ENCODE measurements at regions not wholly inside any gene's neighbourhood (a gene's known extent, or its start where the extent isn't known, plus 50 kb on each side); places are given as distances from the start of the nearest gene placed in this dataset.

DNA sequence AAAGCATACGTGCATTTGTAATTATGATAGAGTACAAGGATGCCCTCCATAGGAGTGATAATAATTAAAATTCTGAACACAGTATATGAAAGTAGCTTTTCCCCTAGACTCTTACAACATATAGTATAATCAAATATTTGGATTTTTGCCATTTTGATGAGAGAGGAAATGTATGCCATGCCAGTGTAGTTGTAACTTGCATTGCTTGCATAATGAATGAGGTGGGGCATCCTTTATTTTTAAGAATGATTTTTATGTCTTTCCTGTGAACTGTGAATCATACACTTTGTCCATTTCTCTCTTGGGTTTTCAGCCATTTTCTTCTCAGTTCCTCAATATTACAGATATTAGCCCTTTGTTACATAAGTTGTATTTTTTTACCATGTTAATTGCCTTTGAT is 197.5 kb downstream of the SCG2 start:
- H3K79me1 ChIP-seq (ENCODE audit: insufficient read depth, low read depth, low read length, poor library complexity, severe bottlenecking): no peaks in the 10 kb centered on the region
- no peak for DNase-seq
- H3K23ac ChIP-seq (ENCODE audit: insufficient read length, low read depth, low read length): no peak overlapping the region
- no peak overlapping the region for H3K27ac ChIP-seq (ENCODE audit: insufficient read length, low read depth, low read length)
- no peak overlapping the region for H2BK15ac ChIP-seq (ENCODE audit: low read depth, low read length)
- H3K18ac ChIP-seq (ENCODE audit: insufficient read length, low read depth, low read length): no peak overlapping the region
- no peak overlapping the region for H3K9ac ChIP-seq (ENCODE audit: extremely low read depth, insufficient read length, low read length)
- no peak for TF ChIP-seq CTCF (conservative IDR thresholded peaks at IDR 0.05)
- no peak overlapping the region for H2AFZ ChIP-seq (ENCODE audit: low read length)
- peaks cover 7% of the 10 kb centered on the region in 2 experiments for H3K4me1 Mint-ChIP-seq
- no peak overlapping the region for H2BK5ac ChIP-seq (ENCODE audit: insufficient read length, low read length)
- H4K20me1 ChIP-seq (ENCODE audit: control insufficient read depth, insufficient read depth, insufficient read length): no peaks in the 10 kb centered on the region
- H3K36me3 Mint-ChIP-seq (ENCODE audit: insufficient read depth in 1 of 3, low read depth in 3 of 3): no peaks in the 10 kb centered on the region
- peaks cover 2% of the 10 kb centered on the region; the same call in 1 of the 2 replicates for H3K4me1 ChIP-seq (ENCODE audit: insufficient read depth, low read length)
- H2BK12ac ChIP-seq (ENCODE audit: insufficient read length, low read depth, low read length): no peak overlapping the region
- H3K27me3 Mint-ChIP-seq (ENCODE audit: low read depth): peaks cover 4% of the 10 kb centered on the region
- H4K91ac ChIP-seq (ENCODE audit: insufficient read length, low read depth, low read length): no peak overlapping the region
- no peak overlapping the region for H4K8ac ChIP-seq (replicated peaks; ENCODE audit: insufficient read length, low read depth, low read length)
- H3K27me3 ChIP-seq (ENCODE audit: insufficient read depth, low read length): no peaks in the 10 kb centered on the region
- no CpG with 5 or more reads among the region's 1 CpG for WGBS (ENCODE audit: extremely low coverage, insufficient read length, low lambda C conversion rate)
- no peak overlapping the region for H3T11ph ChIP-seq (ENCODE audit: low read length)
- no peak overlapping the region for H4K5ac ChIP-seq (ENCODE audit: insufficient read length, low read depth, low read length)
- no peak overlapping the region for H3K4ac ChIP-seq (ENCODE audit: low read depth, low read length)
- H3K14ac ChIP-seq (ENCODE audit: insufficient read depth, low read length): no peak overlapping the region
- no peak overlapping the region for H3K4me3 Mint-ChIP-seq
- no peak overlapping the region for H2AK5ac ChIP-seq (ENCODE audit: insufficient read length, low read length)
- H2BK20ac ChIP-seq (ENCODE audit: low read depth, low read length, poor library complexity, severe bottlenecking): no peak overlapping the region
- H3K27ac Mint-ChIP-seq: no peak overlapping the region
- H3K9me3 Mint-ChIP-seq: no peaks in the 10 kb centered on the region
- no peaks in the 10 kb centered on the region for H3K23me2 ChIP-seq (ENCODE audit: insufficient read length, low read depth, low read length, poor library complexity, severe bottlenecking)
- no peak overlapping the region for H3K4me2 ChIP-seq (ENCODE audit: insufficient read depth, insufficient read length, low read length)
- no peaks in the 10 kb centered on the region for H3K79me2 ChIP-seq (ENCODE audit: insufficient read depth, low read length)
- H3K9me3 ChIP-seq (ENCODE audit: control insufficient read depth, low read depth, low read length): no peaks in the 10 kb centered on the region
- H2BK120ac ChIP-seq (ENCODE audit: low read depth, low read length, poor library complexity, severe bottlenecking): no peak overlapping the region
- H3K56ac ChIP-seq (ENCODE audit: insufficient read length, low read depth, low read length): no peak overlapping the region

Data from H9 (cell line).